Right lung (tissue), 2 donors: ENCODE measurements at regions not wholly inside any gene's neighbourhood (a gene's known extent, or its start where the extent isn't known, plus 50 kb on each side); places are given as distances from the start of the nearest gene placed in this dataset.

ENCODE experiments used
- DNase-seq, 2 donors: peaks; one replicate each; pipeline ENCODE4 v3.0.0-alpha.2; 2013

DNA sequence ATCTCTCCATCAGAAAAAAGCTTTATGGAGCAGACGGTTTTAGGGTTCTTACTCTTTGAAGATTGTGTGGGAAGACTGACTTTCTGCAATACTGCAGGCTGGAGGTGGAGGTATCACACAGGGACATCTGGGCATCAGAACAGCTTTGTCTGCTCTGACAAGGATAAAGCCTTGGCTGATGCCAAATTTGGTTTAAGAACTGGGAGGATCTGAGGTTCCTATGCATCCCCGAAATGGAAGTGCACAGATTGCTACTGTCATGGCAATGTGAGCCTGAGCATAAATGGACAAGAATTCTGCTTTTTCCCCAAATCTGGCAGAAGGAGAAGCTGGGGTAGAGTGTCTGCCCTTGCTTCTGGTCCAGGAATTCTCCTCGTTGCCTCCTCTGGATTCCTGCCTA lies 424.3 kb downstream of the SLC4A3 start:
- DNase-seq: no peak

GRCh38 chr2:220053919-220054318 lies 426.5 kb downstream of the SLC4A3 start:
- DNase-seq: no peak

DNA sequence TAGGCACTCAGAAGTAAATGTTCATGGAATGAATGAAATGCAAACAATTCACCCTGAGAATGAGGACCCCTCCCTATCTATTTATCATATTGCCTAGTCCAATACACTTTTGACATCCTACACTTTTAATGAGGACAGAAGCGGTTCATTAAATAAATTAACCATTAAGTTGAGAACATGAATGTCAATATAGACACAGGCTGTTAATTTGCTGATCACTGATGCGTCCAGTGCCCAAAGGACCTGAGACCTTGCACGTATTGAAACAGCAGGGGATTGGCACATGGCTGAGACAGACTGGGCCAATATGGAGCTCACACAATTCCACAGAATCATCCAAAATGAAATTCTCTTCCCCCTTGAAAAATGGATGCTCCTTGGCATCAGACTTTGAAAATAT lies 430.0 kb downstream of the SLC4A3 start:
- no peak for DNase-seq

DNA sequence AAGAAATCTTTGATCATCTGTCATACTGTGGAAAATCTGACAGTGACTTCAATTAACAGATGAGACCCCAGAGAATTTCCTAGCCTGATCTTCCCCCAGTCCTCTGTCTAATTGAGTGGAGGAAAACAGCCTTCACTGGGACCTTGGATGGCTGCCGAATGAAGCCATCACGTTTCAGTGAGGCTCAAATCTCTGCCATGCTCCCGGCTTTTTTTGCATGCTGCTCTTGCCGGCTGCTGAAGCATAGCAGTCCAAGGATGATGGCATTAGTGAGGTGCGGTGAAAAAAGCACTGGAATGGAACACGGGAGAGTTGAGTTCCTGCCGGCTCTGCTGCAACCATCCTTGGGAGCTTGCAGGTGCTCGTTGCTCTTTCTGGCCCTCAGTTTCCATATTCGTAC lies 430.5 kb downstream of the SLC4A3 start:
- no peak for DNase-seq

- DNase-seq: no peak
Observed at GRCh38 chr2:220064111-220065030, 436.9 kb downstream of the SLC4A3 start.

- no peak for DNase-seq
Observed at GRCh38 chr2:220065581-220065980, 438.2 kb downstream of the SLC4A3 start.

DNA sequence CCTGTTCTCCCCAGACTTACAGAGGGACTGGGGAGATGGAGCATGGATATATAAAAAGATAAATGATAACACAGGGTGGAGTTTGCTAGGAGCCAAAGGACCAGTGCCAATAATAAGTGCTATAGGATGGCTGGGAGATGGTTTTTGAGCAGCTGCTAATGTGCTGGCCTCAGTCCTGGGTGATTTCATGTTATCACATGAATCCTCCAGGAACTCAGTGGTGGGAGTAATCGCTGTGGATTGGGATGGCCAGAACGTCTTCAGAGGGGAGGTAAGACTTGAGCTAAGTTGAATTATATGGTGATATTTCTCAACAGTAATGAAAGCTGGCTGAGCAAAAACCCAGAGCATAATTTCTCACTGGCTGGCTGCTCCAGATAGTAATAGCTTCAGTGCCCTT lies 441.4 kb downstream of the SLC4A3 start:
- DNase-seq: no peak

- DNase-seq: no peak
Observed at GRCh38 chr2:220070349-220070748, 442.9 kb downstream of the SLC4A3 start.

GRCh38 chr2:220071696-220072095 lies 444.3 kb downstream of the SLC4A3 start:
- no peak for DNase-seq

- DNase-seq: no peak
Observed at GRCh38 chr2:220072669-220073220, 445.3 kb downstream of the SLC4A3 start.

- DNase-seq: no peak
Observed at GRCh38 chr2:220075835-220076234, 448.4 kb downstream of the SLC4A3 start.

GRCh38 chr2:220076734-220077133 lies 449.3 kb downstream of the SLC4A3 start:
- peak in 1 of 2 donors; percentile 21 for DNase-seq

GRCh38 chr2:220077488-220077887 lies 450.1 kb downstream of the SLC4A3 start:
- DNase-seq: no peak

DNA sequence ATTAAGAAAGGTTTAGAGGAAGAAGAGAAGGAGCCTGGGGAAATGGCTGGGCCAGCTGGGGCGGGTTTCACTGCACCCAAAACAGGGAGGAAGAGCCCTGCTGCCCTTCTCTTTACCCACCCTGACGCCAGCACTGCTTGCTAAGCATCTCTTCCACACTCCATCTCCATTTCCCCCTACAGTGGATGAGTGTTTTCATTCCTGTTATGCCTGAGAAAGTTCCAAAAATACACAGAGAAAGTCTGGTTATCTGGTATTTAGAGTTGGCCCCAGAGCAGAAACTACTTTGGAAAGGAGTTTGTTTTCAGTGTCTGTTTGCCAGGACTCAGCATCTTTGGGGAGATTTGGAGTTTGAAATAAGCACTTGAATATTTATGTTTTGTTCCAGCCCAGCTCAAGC lies 451.0 kb downstream of the SLC4A3 start:
- no peak for DNase-seq

DNA sequence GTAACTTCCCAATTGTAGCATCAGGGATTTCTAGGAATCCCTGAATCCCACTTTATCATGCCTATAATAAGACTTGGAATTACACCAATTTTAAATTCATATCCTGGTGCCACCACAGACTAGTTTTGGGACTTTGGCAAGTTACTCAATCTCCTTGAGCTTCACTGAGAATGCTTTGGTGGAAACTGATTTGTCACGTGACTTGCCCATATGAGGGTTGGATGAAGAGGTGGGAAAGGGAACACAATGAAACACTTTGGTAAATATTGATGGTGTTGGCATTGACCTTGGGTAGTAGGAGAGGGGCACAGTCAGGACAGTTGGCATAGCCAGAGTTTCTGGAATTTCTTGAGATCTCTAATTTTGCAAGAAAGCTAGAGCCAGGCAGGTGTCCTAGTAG lies 452.2 kb downstream of the SLC4A3 start:
- DNase-seq: no peak

- no peak for DNase-seq
Observed at GRCh38 chr2:220081171-220081570, 453.7 kb downstream of the SLC4A3 start.

GRCh38 chr2:220090050-220090449 lies 462.6 kb downstream of the SLC4A3 start:
- no peak for DNase-seq

- DNase-seq: no peak
Observed at GRCh38 chr2:220096406-220096805, 469.0 kb downstream of the SLC4A3 start.

- no peak for DNase-seq
Observed at GRCh38 chr2:220101980-220102379, 474.6 kb downstream of the SLC4A3 start.

DNA sequence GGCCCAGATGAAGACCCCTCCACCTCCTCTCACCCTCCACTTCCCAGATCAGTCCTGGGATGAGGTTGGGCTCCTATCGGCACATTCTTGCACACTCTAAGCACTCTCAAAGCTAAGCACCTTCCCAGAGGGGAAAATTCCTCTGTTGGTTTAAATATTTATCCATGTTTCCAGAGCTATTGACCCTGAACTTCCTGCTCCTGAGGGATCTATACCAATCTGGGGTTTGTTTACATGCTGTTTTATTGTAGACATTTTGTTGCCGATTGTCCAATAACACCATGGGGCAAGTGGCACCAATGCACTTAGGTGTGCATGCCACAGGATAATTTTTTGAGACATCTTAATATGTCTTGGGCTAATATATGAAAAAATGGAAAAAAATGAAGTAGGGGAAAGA lies 476.2 kb downstream of the SLC4A3 start:
- no peak for DNase-seq

GRCh38 chr2:220104871-220105351 lies 477.5 kb downstream of the SLC4A3 start:
- peak in 1 of 2 donors; percentile 49 for DNase-seq

- DNase-seq: no peak
Observed at GRCh38 chr2:220106065-220106464, 478.6 kb downstream of the SLC4A3 start.

- DNase-seq: no peak
Observed at GRCh38 chr2:220107380-220107791, 480.0 kb downstream of the SLC4A3 start.
